HG02623 (cell line): ENCODE measurements at regions not wholly inside any gene's neighbourhood (a gene's known extent, or its start where the extent isn't known, plus 50 kb on each side); places are given as distances from the start of the nearest gene placed in this dataset.
"Not testable (repeated sequence)": the region's sequence is repeated elsewhere in the genome, so short reads cannot be mapped to it uniquely, and the experiment has no call there.

Experiments used
- ATAC-seq: cut with Tn5 transposase; IDR thresholded peaks from one replicate; pipeline ENCODE4 v1.9.1; 2021; ENCODE audit warnings: moderate library complexity; ENCODE audit not compliant: unreplicated experiment

- no peak for ATAC-seq
Observed at GRCh38 chr12:90235642-90236041, 527.0 kb upstream of the ATP2B1 start.

- ATAC-seq, result no peak
Observed at GRCh38 chr12:90234472-90234871, 525.8 kb upstream of the ATP2B1 start.

GRCh38 chr12:90233168-90234100 lies 524.8 kb upstream of the ATP2B1 start:
- ATAC-seq, result no peak

GRCh38 chr12:90229407-90230170 lies 521.0 kb upstream of the ATP2B1 start:
- no peak for ATAC-seq

- no peak for ATAC-seq
Observed at GRCh38 chr12:90226211-90226610, 517.6 kb upstream of the ATP2B1 start.

- no peak for ATAC-seq
Observed at GRCh38 chr12:90216815-90217214, 508.2 kb upstream of the ATP2B1 start.

- no peak for ATAC-seq
Observed at GRCh38 chr12:90216020-90216552, 507.4 kb upstream of the ATP2B1 start.

GRCh38 chr12:90211017-90211416 lies 502.4 kb upstream of the ATP2B1 start:
- no peak for ATAC-seq

- no peak for ATAC-seq
Observed at GRCh38 chr12:90209029-90209428, 500.4 kb upstream of the ATP2B1 start.

GRCh38 chr12:90208379-90208778 lies 499.7 kb upstream of the ATP2B1 start:
- ATAC-seq, result not testable (repeated sequence)

- no peak for ATAC-seq
Observed at GRCh38 chr12:90207799-90208198, 499.2 kb upstream of the ATP2B1 start.

- no peak for ATAC-seq
Observed at GRCh38 chr12:90205165-90205564, 496.5 kb upstream of the ATP2B1 start.

- ATAC-seq, result no peak
Observed at GRCh38 chr12:90203556-90203955, 494.9 kb upstream of the ATP2B1 start.

GRCh38 chr12:90199006-90199405 lies 490.4 kb upstream of the ATP2B1 start:
- no peak for ATAC-seq

GRCh38 chr12:90193500-90193899 lies 484.9 kb upstream of the ATP2B1 start:
- ATAC-seq, result no peak

- ATAC-seq, result no peak
Observed at GRCh38 chr12:90188857-90189256, 480.2 kb upstream of the ATP2B1 start.

GRCh38 chr12:90183201-90183600 lies 474.6 kb upstream of the ATP2B1 start:
- ATAC-seq, result no peak

- ATAC-seq, result no peak
Observed at GRCh38 chr12:90181216-90181615, 472.6 kb upstream of the ATP2B1 start.

GRCh38 chr12:90174956-90175355 lies 466.3 kb upstream of the ATP2B1 start:
- no peak for ATAC-seq

GRCh38 chr12:90174198-90174510 lies 465.5 kb upstream of the ATP2B1 start:
- peak; percentile 68 for ATAC-seq

GRCh38 chr12:90173499-90174197 lies 465.0 kb upstream of the ATP2B1 start:
- ATAC-seq, result no peak
